Right lobe of liver (tissue), 6 donors: ENCODE measurements at regions not wholly inside any gene's neighbourhood (a gene's known extent, or its start where the extent isn't known, plus 50 kb on each side); places are given as distances from the start of the nearest gene placed in this dataset.
A peak's percentile ranks its signal among the peaks of the same experiment; 100 is the strongest.

Experiments
- ATAC-seq, 4 donors: fragments of 200-7000 bp; cut with Tn5 transposase; one replicate each; pipeline ENCODE4 v1.9.1; 2020; ENCODE audit warnings: mild to moderate bottlenecking in 4 of 4, moderate library complexity in 4 of 4
- DNase-seq, 3 donors: peaks; one replicate each; pipeline ENCODE4 v3.0.0-alpha.2; 2020
- H3K27ac ChIP-seq, 3 donors: fragments of 200-600 bp; one replicate each; pipeline ENCODE4 v1.8.0; 2022
- H3K27me3 ChIP-seq, 2 donors: fragments of 200-600 bp; one replicate each; pipeline ENCODE4 v1.8.0; 2022
- H3K36me3 ChIP-seq, 4 donors: fragments of 200-600 bp; sonication (generic) in 1 of 4; one replicate each; pipeline versions ENCODE4 v1.5.1 to v1.8.0; 2017 to 2022; ENCODE audit warnings: control low read depth in 1 of 4
- H3K4me1 ChIP-seq, 4 donors: fragments of 200-600 bp; sonication (generic) in 1 of 4; one replicate each; pipeline versions ENCODE4 v1.5.1 to v1.8.0; 2017 to 2022; ENCODE audit warnings: control low read depth in 1 of 4
- H3K4me3 ChIP-seq, 3 donors: fragments of 200-600 bp; one replicate each; pipeline ENCODE4 v1.8.0; 2022
- H3K9me3 ChIP-seq, 4 donors: fragments of 200-600 bp; sonication (generic) in 1 of 4; one replicate each; pipeline versions ENCODE4 v1.5.1 to v1.8.0; 2017 to 2022; ENCODE audit warnings: control low read depth in 1 of 4
- POLR2A ChIP-seq: fragments of 450-650 bp; IDR thresholded peaks from one replicate; pipeline ENCODE4 v1.6.1; 2017; ENCODE audit warnings: antibody characterized with exemption, mild to moderate bottlenecking
- WGBS: methylation state at CpG from one replicate; pipeline ENCODE4 v1.1.6; 2018; ENCODE audit warnings: low coverage, low lambda C conversion rate; ENCODE audit not compliant: insufficient coverage; ENCODE audit errors: missing lambda C conversion rate; 5-methylcytosine and 5-hydroxymethylcytosine counted together
- intact Hi-C, 2 donors: fragments of 100-400 bp; cut with DNase I; formaldehyde crosslinking; loops; one replicate each; pipeline versions ENCODE4 v1.11.2 to v1.14.1; 2022
- TF ChIP-seq, protein P1 (sequence below), 4 donors: fragments of 200-600 bp in 3 of 4; fragments of 450-650 bp in 1 of 4; IDR thresholded peaks; one replicate each; pipeline versions ENCODE4 v1.5.1 to v1.8.0; 2016 to 2022; ENCODE audit warnings: antibody characterized with exemption in 4 of 4, mild to moderate bottlenecking in 2 of 4
- donor health status: DM: no; HTN: yes; CAD: no.
- donor health status: DM: no; HTN: no; CAD: no.
- donor health status: DM: no; HTN: no; CAD: no.
- donor health status: DM: no; HTN: yes; CAD: no.
- donor health status: DM: no; HTN: yes; CAD: no.

DNA sequence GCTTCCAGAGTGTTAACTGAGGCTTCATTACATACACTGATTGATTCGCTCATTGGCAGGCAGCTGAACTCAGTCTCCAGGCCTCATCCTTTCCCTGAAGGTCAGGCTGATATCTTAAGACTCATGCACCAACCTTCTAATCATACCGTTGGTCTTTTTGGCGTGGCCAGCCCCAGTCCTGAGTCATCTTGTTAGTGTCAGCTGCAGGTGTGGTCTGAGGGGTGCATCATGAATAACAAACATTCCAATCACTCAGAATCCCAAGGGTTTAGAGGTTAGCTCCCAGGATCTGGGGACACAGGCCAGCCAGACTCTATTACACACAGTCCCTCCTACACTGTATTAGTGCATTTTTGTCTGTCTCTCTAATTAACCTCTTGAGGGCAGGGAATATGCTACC lies 271.5 kb downstream of the HRH4 start:
- H3K27me3 ChIP-seq = no peaks in the 10 kb centered on the region
- H3K36me3 ChIP-seq = no peaks in the 10 kb centered on the region
- H3K4me1 ChIP-seq = no peaks in the 10 kb centered on the region
- no peak overlapping the region for H3K4me3 ChIP-seq
- no peak for ATAC-seq
- no peaks in the 10 kb centered on the region for H3K9me3 ChIP-seq
- intact Hi-C loops = loop anchor here in 1 of 2 donors (10.0 kb wide), 1 partner anchor 187 kb away; no protein-coding TSS in a partner anchor
- 64% methylated on average over 3 of the region's 3 CpGs for WGBS
- no peak for TF ChIP-seq POLR2A
- TF ChIP-seq, protein P1, sequence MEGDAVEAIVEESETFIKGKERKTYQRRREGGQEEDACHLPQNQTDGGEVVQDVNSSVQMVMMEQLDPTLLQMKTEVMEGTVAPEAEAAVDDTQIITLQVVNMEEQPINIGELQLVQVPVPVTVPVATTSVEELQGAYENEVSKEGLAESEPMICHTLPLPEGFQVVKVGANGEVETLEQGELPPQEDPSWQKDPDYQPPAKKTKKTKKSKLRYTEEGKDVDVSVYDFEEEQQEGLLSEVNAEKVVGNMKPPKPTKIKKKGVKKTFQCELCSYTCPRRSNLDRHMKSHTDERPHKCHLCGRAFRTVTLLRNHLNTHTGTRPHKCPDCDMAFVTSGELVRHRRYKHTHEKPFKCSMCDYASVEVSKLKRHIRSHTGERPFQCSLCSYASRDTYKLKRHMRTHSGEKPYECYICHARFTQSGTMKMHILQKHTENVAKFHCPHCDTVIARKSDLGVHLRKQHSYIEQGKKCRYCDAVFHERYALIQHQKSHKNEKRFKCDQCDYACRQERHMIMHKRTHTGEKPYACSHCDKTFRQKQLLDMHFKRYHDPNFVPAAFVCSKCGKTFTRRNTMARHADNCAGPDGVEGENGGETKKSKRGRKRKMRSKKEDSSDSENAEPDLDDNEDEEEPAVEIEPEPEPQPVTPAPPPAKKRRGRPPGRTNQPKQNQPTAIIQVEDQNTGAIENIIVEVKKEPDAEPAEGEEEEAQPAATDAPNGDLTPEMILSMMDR (IDR thresholded peaks at IDR 0.05) = no peak
- DNase-seq = no peak
- H3K27ac ChIP-seq = no peak overlapping the region

DNA sequence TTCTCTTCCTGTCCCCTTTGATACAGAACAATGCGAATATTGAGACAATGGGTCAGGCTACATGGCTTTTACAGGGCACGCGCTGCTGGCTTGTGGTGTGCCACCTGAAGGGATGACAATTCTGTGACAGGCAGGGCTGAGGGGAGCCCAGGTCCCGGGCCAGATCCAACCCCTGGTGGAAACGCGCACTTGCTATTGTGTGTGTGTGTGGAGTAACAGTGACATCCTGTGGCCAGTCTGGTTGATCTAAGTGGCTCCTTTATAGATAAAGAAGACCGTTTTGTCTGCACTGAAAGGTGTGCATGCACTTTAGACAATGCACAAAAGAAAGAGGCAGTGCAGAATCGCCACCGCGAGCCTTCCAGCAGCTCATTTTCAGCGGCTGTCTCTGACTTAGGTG lies 273.6 kb downstream of the HRH4 start:
- Histone ChIP-seq H3K27me3 (peaks cover 0 to 3% of the 10 kb centered on the region in 2 donors), H3K36me3 (no peaks in the 10 kb centered on the region), H3K4me3 (no peak overlapping the region), H3K4me1 (no peaks in the 10 kb centered on the region), H3K27ac (no peak overlapping the region), H3K9me3 (no peaks in the 10 kb centered on the region)
- intact Hi-C loops = loop anchor here in 1 of 2 donors (10.0 kb wide), 1 partner anchor 189 kb away; no protein-coding TSS in a partner anchor
- ATAC-seq (no peak), DNase-seq (no peak)
- TF ChIP-seq POLR2A = no peak
- TF ChIP-seq, protein P1 (IDR thresholded peaks at IDR 0.05) = peak in 1 of 4 donors; percentile 12
- 52% methylated on average over 10 of the region's 11 CpGs for WGBS

DNA sequence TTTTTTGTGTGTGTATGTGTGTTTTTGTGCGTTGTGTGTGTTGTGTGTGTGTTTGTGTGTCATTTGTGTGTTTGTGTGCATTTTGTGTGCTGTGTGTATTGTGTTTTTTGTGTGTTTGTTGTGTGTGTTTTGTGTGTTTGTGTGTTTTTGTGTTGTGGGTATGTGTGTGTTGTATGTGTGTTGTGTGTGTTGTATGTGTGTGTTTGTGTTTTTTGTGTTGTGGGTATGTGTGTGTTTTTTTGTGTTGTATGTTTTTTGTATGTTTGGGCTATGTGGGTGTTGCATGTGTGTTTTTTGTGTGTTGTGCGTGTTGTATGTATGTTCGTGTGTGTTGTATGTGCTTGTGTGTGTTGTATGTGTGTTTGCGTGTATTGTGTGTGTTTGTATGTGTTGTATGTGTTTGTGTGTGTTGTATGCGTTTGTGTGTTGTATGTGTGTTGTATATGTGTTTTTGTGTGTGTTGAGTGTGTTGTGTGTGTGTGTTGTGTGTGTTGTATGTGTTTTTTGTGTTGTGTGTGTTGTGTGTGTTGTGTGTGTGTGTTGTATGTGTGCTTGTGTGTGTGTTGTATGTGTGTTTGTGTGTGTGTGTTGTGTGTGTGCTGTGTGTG lies 275.3 kb downstream of the HRH4 start:
- TF ChIP-seq, protein P1 (IDR thresholded peaks at IDR 0.05) = no peak
- intact Hi-C loops = loop anchor here in 1 of 2 donors (10.0 kb wide), 1 partner anchor 191 kb away; no protein-coding TSS in a partner anchor
- peaks cover 0 to 3% of the 10 kb centered on the region in 2 donors for H3K27me3 ChIP-seq

DNA sequence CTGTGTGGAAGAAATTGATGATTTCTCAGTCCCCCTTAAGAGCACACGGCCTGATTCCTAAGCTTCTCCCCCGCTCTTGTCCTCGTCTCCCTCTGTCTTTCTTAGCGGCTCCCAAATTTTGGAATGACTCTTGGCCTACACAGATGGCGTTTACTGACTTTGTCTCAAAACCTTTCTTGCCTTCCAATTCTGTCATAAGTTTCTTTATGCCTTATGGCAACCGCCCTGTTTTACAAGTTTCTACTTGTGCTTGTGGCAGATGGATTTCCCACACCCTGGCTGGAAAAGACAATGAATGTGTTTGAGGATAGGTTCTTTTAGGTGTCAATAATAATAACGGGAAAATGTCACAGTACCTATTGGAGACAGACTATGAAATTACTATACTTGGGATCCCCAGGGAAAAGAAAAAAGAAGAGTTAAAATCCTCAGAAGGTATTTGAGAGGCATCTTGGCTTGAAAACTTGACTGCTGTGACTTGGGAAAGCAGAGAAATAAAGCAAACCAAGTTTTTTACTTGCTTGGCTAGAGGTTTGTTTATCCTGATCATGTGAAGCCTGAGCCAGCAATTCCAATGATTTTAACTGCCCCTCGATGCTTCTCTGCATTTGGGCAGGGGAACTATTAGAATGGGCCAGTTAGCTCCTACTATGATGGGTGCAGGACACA lies 276.4 kb downstream of the HRH4 start:
- Histone ChIP-seq H3K27ac (no peak overlapping the region), H3K27me3 (peaks cover 0 to 3% of the 10 kb centered on the region in 2 donors), H3K4me1 (no peaks in the 10 kb centered on the region), H3K36me3 (no peaks in the 10 kb centered on the region), H3K9me3 (no peaks in the 10 kb centered on the region), H3K4me3 (no peak overlapping the region)
- 70% methylated on average over 8 of the region's 8 CpGs for WGBS
- DNase-seq (no peak), ATAC-seq (no peak)
- intact Hi-C loops = loop anchor here in 1 of 2 donors (10.0 kb wide), 1 partner anchor 192 kb away; no protein-coding TSS in a partner anchor
- no peak for TF ChIP-seq POLR2A
- TF ChIP-seq, protein P1 (IDR thresholded peaks at IDR 0.05) = no peak

More for the DNA sequence above, 275.3 kb downstream of the HRH4 start:
- H3K36me3 ChIP-seq = no peaks in the 10 kb centered on the region
- WGBS = 65% methylated on average over 5 of the region's 5 CpGs
- H3K4me3 ChIP-seq = no peak overlapping the region
- ATAC-seq (no peak), DNase-seq (no peak)
- H3K4me1 ChIP-seq = no peaks in the 10 kb centered on the region
- no peaks in the 10 kb centered on the region for H3K9me3 ChIP-seq
- no peak overlapping the region for H3K27ac ChIP-seq
